ENCODE measurements at regions not wholly inside any gene's neighbourhood (a gene's known extent, or its start where the extent isn't known, plus 50 kb on each side); places are given as distances from the start of the nearest gene placed in this dataset.

DNA sequence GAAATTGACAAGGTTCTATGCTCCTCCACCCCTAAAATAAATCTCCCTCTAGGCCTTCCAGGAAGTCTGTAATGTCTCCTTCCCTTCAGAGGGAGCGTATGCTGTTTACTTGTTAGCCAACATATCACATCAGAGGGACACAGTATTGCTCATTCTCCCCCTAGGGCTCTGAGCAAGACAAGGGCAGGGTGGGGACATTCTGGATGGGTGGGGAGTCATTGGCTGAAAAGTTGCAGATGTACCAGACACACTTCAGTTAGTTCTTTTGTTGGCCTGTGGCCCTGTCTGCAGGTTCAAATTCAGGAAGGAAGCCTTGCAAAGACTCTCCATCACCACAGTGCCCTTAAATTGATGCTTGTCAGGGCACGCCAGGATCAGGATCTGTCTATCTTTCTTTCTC is 106.3 kb upstream of the TEX13D start:
- no peaks in the 10 kb centered on the region for H3K27me3 ChIP-seq
- H3K4me1 ChIP-seq, result no peaks in the 10 kb centered on the region
- no peaks in the 10 kb centered on the region for H3K9me3 ChIP-seq (replicated peaks)
- H3K27ac ChIP-seq, result no peak overlapping the region
- H3K4me3 ChIP-seq, result no peak overlapping the region
- H3K36me3 ChIP-seq, result no peaks in the 10 kb centered on the region
- no peak for DNase-seq

DNA sequence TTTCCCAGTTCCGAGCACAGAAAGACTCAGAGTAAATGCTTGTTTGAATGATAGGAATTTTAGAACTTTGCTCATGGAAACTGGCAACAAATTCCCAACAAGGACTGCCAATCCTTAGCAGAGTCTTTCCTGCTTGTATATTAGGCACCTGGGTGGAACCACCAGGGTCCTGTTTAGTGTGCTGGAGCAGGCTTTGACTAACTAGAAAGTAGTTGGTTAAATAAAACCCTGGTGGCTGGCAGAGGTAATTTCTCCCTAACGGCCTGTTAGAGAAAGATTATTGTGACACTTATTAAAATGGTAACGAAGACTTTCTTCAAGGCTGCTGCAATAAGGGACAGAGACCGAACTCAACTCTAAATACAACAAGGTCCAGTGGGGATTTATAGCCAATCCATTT is 103.6 kb upstream of the TEX13D start:
- Histone ChIP-seq H3K27me3 (no peaks in the 10 kb centered on the region), H3K4me1 (no peaks in the 10 kb centered on the region), H3K36me3 (no peaks in the 10 kb centered on the region), H3K27ac (no peak overlapping the region), H3K4me3 (no peak overlapping the region), H3K9me3 (replicated peaks) (no peaks in the 10 kb centered on the region)
- DNase-seq, result no peak

DNA sequence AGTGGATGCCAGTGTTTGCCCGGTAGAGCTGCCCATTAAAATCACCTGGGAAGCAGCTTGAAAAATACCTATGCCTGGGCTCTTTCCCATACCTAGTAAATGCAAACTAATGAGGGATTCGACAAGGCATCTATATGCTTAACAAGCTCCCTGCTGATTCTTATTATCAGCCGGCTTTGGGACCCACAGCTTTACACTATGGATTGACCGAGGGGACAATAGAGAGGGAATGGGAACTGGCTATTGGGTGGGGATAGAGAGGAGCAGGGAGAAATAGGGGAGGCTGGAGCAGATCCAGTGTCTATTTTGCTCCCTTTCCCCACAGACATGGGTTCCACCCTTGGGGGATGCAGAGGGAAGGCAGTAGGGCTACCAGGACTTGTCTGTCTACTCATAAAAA is 103.1 kb upstream of the TEX13D start:
- H3K27me3 ChIP-seq, result no peaks in the 10 kb centered on the region
- no peak overlapping the region for H3K27ac ChIP-seq
- no peak for DNase-seq
- H3K4me3 ChIP-seq, result no peak overlapping the region
- no peaks in the 10 kb centered on the region for H3K36me3 ChIP-seq
- no peaks in the 10 kb centered on the region for H3K9me3 ChIP-seq (replicated peaks)
- no peaks in the 10 kb centered on the region for H3K4me1 ChIP-seq

DNA sequence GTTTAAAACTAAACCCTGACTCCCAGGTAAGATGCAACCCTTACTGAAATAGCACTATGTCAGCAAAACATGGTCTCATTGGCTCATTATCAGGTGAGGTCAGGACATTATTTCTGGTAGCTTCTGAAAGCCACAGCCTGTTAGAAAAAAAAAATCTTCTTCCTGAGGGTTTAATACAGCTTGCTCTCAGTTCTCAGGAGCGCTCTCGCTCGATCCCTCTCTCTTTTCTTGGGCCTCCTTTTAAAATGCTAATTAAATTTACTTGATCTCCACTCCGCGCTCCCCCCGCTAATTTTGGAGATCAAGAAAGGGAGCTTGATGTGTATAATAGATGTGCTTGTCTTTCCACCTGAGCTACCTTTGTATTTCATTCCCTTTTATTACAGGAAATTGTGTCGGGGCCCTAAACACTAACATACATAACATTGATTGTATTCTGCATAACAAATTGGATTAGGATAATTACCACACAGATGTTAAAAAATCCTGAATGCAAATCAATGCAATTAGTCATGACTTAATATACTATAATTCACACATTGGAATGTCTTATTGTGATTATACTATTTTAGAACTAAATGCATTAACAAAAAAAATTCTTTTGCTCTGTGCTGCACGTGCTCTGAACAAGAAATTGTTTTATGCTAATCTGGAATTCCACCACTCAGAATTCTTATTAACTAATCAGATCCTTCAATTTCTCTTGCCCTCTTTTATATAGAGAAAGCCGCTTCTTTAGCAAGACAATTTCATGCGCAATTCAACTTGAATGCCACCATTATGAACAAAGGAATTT is 101.6 kb upstream of the TEX13D start:
- H3K4me1 ChIP-seq, result no peaks in the 10 kb centered on the region
- no peaks in the 10 kb centered on the region for H3K9me3 ChIP-seq (replicated peaks)
- H3K27me3 ChIP-seq, result no peaks in the 10 kb centered on the region
- no peak overlapping the region for H3K27ac ChIP-seq
- no peak overlapping the region for H3K4me3 ChIP-seq
- no peak for DNase-seq
- H3K36me3 ChIP-seq, result no peaks in the 10 kb centered on the region

DNA sequence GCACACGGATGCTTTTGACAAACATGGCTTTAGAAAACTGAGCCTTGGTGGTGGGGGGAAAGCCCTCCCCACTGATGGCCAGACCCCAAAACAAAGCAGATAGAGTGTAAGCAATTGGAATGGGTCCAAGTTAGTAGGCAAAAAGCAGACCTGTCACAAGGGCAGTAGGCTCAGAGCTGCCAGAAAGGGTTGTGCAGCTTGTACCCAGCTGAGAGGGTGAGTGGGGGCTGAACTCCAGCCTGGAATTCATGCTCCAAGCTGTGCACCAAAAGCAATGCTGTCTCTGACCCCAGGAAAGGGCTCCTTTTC is 101.1 kb upstream of the TEX13D start:
- no peaks in the 10 kb centered on the region for H3K4me1 ChIP-seq
- no peak overlapping the region for H3K4me3 ChIP-seq
- H3K9me3 ChIP-seq (replicated peaks), result no peaks in the 10 kb centered on the region
- no peaks in the 10 kb centered on the region for H3K27me3 ChIP-seq
- no peak for DNase-seq
- no peaks in the 10 kb centered on the region for H3K36me3 ChIP-seq
- H3K27ac ChIP-seq, result no peak overlapping the region

DNA sequence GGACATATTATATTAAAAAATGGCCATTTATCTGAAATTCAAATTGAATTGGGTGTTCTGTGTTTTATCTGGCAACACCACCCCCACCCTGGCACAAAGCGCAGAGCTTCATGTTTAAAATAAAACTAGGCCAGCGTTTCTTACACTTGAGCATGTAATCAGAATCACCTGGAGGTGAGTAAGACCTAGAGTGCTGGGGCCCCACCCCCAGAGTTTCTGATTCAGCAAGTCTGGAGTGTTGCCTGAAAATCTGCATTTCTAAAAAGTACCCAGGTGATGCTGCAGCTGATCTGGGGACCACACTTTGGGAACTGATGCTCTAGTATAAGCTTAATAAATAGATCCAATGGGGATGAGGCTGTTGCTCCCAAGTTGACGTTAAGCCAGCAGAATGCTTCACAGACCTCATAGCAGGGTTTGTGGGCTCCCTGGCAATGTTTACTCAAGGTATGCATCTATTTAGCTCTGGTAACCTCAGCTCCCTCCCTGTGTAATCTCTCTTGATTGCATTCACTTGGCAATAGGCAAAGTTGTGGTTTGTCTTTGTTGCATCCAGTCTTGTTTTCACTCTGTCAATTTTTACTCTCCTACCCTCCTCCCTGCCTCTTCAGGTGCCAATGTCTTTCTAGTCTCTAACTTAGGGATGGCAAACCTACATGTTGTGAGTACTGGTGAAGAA is 99.8 kb upstream of the TEX13D start:
- no peak for DNase-seq
- Histone ChIP-seq H3K27me3 (no peaks in the 10 kb centered on the region), H3K9me3 (replicated peaks) (no peaks in the 10 kb centered on the region), H3K27ac (no peak overlapping the region), H3K4me1 (no peaks in the 10 kb centered on the region), H3K4me3 (no peak overlapping the region), H3K36me3 (no peaks in the 10 kb centered on the region)

DNA sequence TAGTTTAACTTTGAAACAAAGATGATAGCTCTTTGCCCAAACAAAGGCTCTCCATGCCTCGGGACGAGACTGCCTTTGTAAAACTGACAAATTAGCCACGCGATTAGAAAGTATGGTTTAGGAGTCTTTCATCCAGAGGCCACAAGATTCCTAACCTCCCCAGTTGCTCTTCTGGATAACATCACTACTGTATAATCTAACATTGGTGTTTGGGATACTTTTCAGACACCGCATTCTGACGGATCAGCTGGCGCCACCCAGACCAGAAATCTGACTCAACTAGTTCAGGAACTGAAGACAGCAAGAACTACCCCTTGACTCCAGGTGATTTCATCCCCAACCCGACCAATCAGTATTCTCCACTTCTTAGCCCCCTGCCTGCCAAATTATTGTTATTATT is 98.1 kb upstream of the TEX13D start:
- Histone ChIP-seq H3K4me1 (no peaks in the 10 kb centered on the region), H3K27ac (no peak overlapping the region), H3K9me3 (replicated peaks) (no peaks in the 10 kb centered on the region), H3K4me3 (no peak overlapping the region), H3K36me3 (no peaks in the 10 kb centered on the region), H3K27me3 (no peaks in the 10 kb centered on the region)
- no peak for DNase-seq

DNA sequence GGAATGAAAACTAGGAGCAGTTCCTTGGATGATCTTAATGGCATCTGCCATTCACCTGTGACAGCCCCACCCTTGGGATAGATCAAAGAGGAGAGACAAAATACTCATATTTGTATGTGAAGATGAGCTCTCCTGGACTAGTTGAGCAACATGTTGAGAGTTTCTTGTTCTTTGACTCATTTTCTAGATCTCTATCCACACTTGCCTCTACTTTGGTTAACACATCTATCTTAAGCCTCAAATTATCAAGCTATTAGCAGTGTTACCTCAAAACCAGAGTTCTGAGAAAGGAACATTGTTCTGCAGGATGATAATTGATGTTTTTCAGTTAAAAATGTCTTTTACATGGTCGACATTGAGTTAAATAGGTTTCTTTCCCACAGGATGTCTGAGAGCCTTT is 94.2 kb upstream of the TEX13D start:
- Histone ChIP-seq H3K36me3 (no peaks in the 10 kb centered on the region), H3K27ac (no peak overlapping the region), H3K27me3 (no peaks in the 10 kb centered on the region), H3K9me3 (replicated peaks) (no peaks in the 10 kb centered on the region), H3K4me1 (no peaks in the 10 kb centered on the region), H3K4me3 (no peak overlapping the region)
- DNase-seq, result no peak

DNA sequence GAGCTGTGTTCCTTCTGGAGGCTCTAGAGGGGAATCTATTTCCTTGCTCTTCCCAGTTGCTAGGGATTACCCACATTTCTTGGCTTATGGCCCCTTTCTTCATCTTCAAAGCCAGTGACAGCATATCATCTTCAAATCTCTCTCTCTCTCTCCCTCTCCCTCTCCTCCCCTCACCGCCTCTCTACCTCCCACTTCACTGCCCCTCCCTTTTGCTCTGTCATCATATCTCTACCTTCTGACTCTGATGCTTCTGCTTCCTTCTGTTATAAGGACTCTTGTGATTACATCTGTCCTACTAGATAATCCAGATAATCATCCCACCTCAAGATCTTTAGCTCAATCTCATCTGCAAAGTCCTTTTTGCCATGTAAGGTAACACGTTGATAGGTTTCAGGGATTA is 93.1 kb upstream of the TEX13D start:
- H3K27me3 ChIP-seq, result no peaks in the 10 kb centered on the region
- DNase-seq, result no peak
- no peaks in the 10 kb centered on the region for H3K9me3 ChIP-seq (replicated peaks)
- H3K4me3 ChIP-seq, result no peak overlapping the region
- H3K27ac ChIP-seq, result no peak overlapping the region
- no peaks in the 10 kb centered on the region for H3K4me1 ChIP-seq
- no peaks in the 10 kb centered on the region for H3K36me3 ChIP-seq

DNA sequence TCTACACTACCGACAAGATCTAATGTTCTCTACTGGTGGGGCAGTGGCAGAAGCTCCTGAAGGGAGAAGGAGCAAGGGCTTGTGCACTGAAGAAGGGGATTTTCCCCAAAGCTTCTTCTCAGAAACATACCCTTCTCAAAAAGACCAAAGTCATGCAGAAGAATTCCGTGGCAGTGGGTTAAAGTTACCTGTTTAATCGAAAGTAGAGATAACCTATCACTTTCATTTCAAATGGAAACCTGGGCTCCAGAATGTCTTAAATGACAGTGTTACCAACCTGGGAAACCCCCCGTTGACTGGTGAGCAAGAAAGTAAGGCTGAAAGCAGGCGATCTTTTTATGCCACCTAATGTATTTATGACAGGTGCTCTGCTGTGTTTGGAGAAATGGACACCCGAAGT is 92.5 kb upstream of the TEX13D start:
- no peaks in the 10 kb centered on the region for H3K4me1 ChIP-seq
- no peak for DNase-seq
- no peaks in the 10 kb centered on the region for H3K27me3 ChIP-seq
- no peak overlapping the region for H3K27ac ChIP-seq
- no peaks in the 10 kb centered on the region for H3K36me3 ChIP-seq
- H3K4me3 ChIP-seq, result no peak overlapping the region
- H3K9me3 ChIP-seq (replicated peaks), result no peaks in the 10 kb centered on the region

DNA sequence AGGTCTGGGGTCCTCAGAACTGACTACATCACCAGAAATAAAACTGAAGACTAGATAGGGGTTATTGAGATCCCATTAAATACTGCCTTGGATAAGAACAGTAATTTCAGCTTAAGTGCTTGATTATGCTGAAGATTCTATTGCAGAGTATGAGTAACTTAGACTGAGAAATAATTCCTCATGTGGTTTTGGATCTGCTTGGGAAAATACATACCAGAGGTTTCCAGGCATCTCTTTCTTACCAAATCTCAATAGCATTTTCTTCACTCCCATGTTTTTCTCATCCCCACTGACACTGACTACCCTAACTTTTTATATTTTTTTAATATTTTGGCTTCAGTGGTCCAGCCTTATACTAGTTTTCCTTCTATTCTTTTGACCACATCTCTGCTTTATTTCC is 92.0 kb upstream of the TEX13D start:
- no peak for DNase-seq
- H3K4me1 ChIP-seq, result no peaks in the 10 kb centered on the region
- H3K36me3 ChIP-seq, result no peaks in the 10 kb centered on the region
- H3K27me3 ChIP-seq, result no peaks in the 10 kb centered on the region
- no peak overlapping the region for H3K27ac ChIP-seq
- H3K4me3 ChIP-seq, result no peak overlapping the region
- H3K9me3 ChIP-seq (replicated peaks), result no peaks in the 10 kb centered on the region

DNA sequence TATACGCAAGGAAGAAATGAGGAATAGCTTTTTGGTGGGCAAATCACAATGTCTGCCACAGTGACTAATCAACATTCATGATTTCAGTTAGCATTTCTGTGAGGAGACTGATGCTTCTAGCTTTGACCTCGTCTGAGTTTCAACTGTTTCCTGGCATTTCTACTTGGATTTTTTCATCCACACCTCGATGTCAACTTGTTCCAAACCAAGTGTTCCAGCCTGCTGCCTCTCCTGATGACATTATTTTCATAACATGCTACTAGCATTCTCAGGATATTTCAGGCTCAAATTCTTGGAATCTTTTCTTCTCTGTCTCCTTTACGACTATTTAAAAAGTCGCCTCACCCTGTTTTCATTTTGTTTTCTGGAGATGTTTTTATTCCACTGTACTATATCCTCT is 90.3 kb upstream of the TEX13D start:
- Histone ChIP-seq H3K36me3 (no peaks in the 10 kb centered on the region), H3K27me3 (no peaks in the 10 kb centered on the region), H3K9me3 (replicated peaks) (no peaks in the 10 kb centered on the region), H3K4me3 (no peak overlapping the region), H3K27ac (no peak overlapping the region), H3K4me1 (no peaks in the 10 kb centered on the region)
- no peak for DNase-seq

DNA sequence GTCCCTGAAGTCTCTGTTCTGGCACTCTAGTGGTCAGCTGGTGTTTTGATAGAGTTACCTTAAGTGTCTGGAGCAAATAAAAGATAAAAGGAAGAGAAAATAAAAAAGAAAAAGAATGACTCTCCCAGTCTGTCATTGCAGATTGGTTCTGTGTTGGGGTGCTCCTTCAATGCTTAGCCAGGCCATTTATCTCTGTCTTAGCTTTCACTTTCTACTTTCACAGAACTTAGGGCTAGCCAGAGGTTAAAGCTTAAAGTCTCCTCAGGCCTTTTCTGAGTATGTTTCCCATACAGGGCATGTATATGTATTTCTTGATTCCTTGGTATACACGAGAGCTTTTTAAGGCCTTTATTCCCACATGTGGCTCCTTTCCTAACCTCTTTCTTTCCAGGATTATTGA is 83.1 kb upstream of the TEX13D start:
- Histone ChIP-seq H3K4me1 (no peaks in the 10 kb centered on the region), H3K9me3 (replicated peaks) (no peaks in the 10 kb centered on the region; the same call in 1 of the 2 replicates), H3K27ac (no peak overlapping the region), H3K27me3 (no peaks in the 10 kb centered on the region), H3K4me3 (no peak overlapping the region), H3K36me3 (no peaks in the 10 kb centered on the region)
- DNase-seq, result no peak

DNA sequence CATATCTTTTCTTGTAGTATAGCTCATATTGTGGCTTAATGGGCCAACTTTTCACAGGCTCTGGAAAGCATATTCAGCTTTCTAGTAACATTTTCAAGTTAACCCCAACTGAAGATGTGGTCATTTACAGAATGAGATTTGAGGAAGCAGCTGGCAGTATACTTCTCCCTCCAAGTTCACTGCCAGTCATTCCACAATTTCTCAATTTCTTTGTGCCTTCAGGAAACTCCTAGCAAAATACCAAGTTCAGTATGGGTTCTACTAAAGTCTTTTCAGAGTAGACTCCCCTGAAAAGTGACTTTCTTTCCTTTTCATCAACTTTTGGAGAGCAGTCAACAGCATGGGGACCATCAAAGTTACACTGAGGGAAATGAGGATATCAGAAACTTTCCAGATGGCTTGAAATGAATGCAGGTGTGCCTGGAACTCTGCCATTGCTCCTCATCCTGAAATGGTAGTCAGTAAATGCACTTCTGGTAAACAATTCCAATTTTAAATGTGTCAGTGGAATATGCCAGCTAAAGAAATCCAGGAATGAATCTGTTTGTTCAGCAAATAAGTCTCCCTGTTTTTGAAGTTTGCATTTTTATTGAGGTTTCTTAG is 81.5 kb upstream of the TEX13D start:
- DNase-seq, result no peak
- H3K4me1 ChIP-seq, result no peaks in the 10 kb centered on the region
- H3K27ac ChIP-seq, result no peak overlapping the region
- H3K9me3 ChIP-seq (replicated peaks), result no peaks in the 10 kb centered on the region; the same call in 1 of the 2 replicates
- H3K27me3 ChIP-seq, result no peaks in the 10 kb centered on the region
- no peak overlapping the region for H3K4me3 ChIP-seq
- H3K36me3 ChIP-seq, result no peaks in the 10 kb centered on the region

DNA sequence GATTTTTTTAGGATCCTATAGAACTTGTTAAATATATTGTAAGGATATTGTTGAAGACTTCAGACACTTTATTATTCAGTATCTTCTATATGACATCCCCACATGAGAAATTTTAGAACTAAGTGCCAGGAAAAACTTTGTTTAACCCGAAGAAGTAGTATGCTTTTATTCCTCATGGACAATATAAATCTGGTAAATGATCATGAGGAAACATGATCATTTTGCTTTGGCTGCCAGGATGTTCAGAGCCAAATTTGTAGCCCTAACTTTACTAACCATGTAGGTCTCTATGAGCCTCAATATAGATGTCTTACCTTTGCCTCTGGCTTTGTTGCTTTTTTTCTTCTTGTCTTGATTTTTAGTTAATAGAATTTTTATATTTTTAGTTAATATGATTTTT is 77.8 kb upstream of the TEX13D start:
- Histone ChIP-seq H3K9me3 (replicated peaks) (no peaks in the 10 kb centered on the region), H3K27ac (no peak overlapping the region), H3K4me3 (no peak overlapping the region), H3K4me1 (no peaks in the 10 kb centered on the region), H3K27me3 (no peaks in the 10 kb centered on the region), H3K36me3 (no peaks in the 10 kb centered on the region)
- no peak for DNase-seq

DNA sequence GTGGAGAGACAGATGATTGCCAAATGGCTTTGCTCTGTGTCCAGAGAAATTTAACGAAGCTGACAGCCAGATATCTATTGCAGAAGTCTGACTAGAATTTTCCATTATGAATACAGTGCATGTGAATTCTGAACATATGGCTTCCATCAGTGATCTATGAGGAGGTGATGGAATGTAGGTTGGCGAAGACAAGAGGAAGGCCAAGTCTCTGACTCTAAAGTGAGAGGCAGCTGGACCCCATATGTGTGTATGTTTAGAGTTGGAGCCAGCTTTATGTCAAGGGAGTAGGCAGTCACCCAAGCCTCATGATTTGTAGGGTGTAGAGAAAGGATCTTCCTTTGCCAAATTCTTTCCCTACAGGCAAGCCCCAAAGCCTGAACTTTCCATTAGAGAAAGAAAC is 76.2 kb upstream of the TEX13D start:
- DNase-seq, result no peak
- H3K36me3 ChIP-seq, result no peaks in the 10 kb centered on the region
- H3K9me3 ChIP-seq (replicated peaks), result no peaks in the 10 kb centered on the region
- no peaks in the 10 kb centered on the region for H3K27me3 ChIP-seq
- H3K4me3 ChIP-seq, result no peak overlapping the region
- no peaks in the 10 kb centered on the region for H3K4me1 ChIP-seq
- no peak overlapping the region for H3K27ac ChIP-seq

Data from SJCRH30 (cell line).